Stomach (tissue), 8 donors: ENCODE measurements at regions not wholly inside any gene's neighbourhood (a gene's known extent, or its start where the extent isn't known, plus 50 kb on each side); places are given as distances from the start of the nearest gene placed in this dataset.

ENCODE experiments used
- DNase-seq, 2 donors: peaks; one replicate each; pipeline versions ENCODE4 v3.0.0 to v3.0.0-alpha.2; 2013 to 2019
- H3K27ac ChIP-seq, 5 donors: fragments of 200-600 bp in 4 of 5; sonication (generic) in 4 of 5; one replicate each; pipeline ENCODE4 v1.5.1; 2013 to 2019; ENCODE audit warnings: mild to moderate bottlenecking in 1 of 5, moderate library complexity in 1 of 5
- H3K27me3 ChIP-seq, 3 donors: fragments of 200-600 bp; sonication (generic); one replicate each; pipeline ENCODE4 v1.5.1; 2017 to 2019; ENCODE audit warnings: mixed run types in 1 of 3
- H3K36me3 ChIP-seq, 4 donors: fragments of 200-600 bp; sonication (generic); 1 replicate in 3 of 4; 2 replicates in 1 of 4; pipeline ENCODE4 v1.5.1; 2016 to 2019
- H3K4me1 ChIP-seq, 4 donors: fragments of 200-600 bp; sonication (generic); one replicate each; pipeline ENCODE4 v1.5.1; 2016 to 2019
- H3K4me3 ChIP-seq, 4 donors: fragments of 200-600 bp; sonication (generic) in 3 of 4; one replicate each; pipeline ENCODE4 v1.5.1; 2016 to 2019; ENCODE audit warnings: mild to moderate bottlenecking in 1 of 4
- H3K9me3 ChIP-seq, 4 donors: fragments of 200-600 bp; sonication (generic); one replicate each; pipeline ENCODE4 v1.5.1; 2016 to 2019
- EP300 ChIP-seq: sonication (generic); formaldehyde crosslinking; IDR thresholded peaks from one replicate; pipeline ENCODE4 v1.6.1; 2017; ENCODE audit warnings: antibody characterized with exemption
- POLR2A ChIP-seq, 4 donors: fragments of 450-650 bp; IDR thresholded peaks; one replicate each; pipeline ENCODE4 v1.6.1; 2016; ENCODE audit warnings: antibody characterized with exemption in 4 of 4, control low read depth in 2 of 4, mild to moderate bottlenecking in 1 of 4, moderate library complexity in 1 of 4
- POLR2AphosphoS5 ChIP-seq, 3 donors: sonication (generic); formaldehyde crosslinking; IDR thresholded peaks; one replicate each; pipeline ENCODE4 v1.6.1; 2016; ENCODE audit warnings: antibody characterized with exemption in 3 of 3
- WGBS, 5 donors: extraction: QIAGEN DNeasy Blood & Tissue Kit in 3 of 5; methylation state at CpG; one replicate each; pipeline versions ENCODE4 v1.1.5 to v1.1.7; 2013 to 2018; 5-methylcytosine and 5-hydroxymethylcytosine counted together
- intact Hi-C: fragments of 100-400 bp; cut with DNase I; formaldehyde crosslinking; loops from one replicate; pipeline ENCODE4 v1.15.1; 2023; ENCODE audit warnings: low total_unique reads
- TF ChIP-seq, protein P1 (sequence below), 7 experiments: fragments of 450-650 bp in 4 of 7; fragments of 200-600 bp in 3 of 7; sonication (generic) in 3 of 7; IDR thresholded peaks; one replicate each; pipeline ENCODE4 v1.5.1; 2016 to 2019; ENCODE audit warnings: antibody characterized with exemption in 7 of 7, control low read depth in 2 of 7, mild to moderate bottlenecking in 1 of 7
- donor health status: healthy with polysubstance abuse.
- donor health status: Bipolar disorder and iron deficiency.
- donor health status: healthy.

- Histone ChIP-seq H3K36me3 (no peaks in the 10 kb centered on the region), H3K4me1 (peaks cover 0 to 8% (median 0%) of the 10 kb centered on the region in 4 donors), H3K9me3 (no peaks in the 10 kb centered on the region), H3K4me3 (no peak overlapping the region), H3K27ac (no peak overlapping the region), H3K27me3 (no peaks in the 10 kb centered on the region)
- whole genome bisulfite sequencing, 5 donors = 81 to 93% (median 89%) methylated on average over 2 of the region's 2 CpGs
- DNase-seq = no peak
- TF ChIP-seq POLR2A (IDR thresholded peaks at IDR 0.05) = no peak
- no peak for TF ChIP-seq EP300
- TF ChIP-seq, protein P1, sequence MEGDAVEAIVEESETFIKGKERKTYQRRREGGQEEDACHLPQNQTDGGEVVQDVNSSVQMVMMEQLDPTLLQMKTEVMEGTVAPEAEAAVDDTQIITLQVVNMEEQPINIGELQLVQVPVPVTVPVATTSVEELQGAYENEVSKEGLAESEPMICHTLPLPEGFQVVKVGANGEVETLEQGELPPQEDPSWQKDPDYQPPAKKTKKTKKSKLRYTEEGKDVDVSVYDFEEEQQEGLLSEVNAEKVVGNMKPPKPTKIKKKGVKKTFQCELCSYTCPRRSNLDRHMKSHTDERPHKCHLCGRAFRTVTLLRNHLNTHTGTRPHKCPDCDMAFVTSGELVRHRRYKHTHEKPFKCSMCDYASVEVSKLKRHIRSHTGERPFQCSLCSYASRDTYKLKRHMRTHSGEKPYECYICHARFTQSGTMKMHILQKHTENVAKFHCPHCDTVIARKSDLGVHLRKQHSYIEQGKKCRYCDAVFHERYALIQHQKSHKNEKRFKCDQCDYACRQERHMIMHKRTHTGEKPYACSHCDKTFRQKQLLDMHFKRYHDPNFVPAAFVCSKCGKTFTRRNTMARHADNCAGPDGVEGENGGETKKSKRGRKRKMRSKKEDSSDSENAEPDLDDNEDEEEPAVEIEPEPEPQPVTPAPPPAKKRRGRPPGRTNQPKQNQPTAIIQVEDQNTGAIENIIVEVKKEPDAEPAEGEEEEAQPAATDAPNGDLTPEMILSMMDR (IDR thresholded peaks at IDR 0.05) = no peak
- no peak for TF ChIP-seq POLR2AphosphoS5 (IDR thresholded peaks at IDR 0.05)
- intact Hi-C loops = no loop called here
These were observed 340.7 kb downstream of the ENC1 start for GRCh38 chr5:74299833-74300232.

GRCh38 chr5:74296685-74297408 is 343.7 kb downstream of the ENC1 start:
- no peaks in the 10 kb centered on the region for H3K36me3 ChIP-seq
- peaks cover 0 to 18% (median 0%) of the 10 kb centered on the region in 4 donors for H3K4me1 ChIP-seq
- no peaks in the 10 kb centered on the region for H3K9me3 ChIP-seq
- WGBS, 5 donors = 38 to 61% (median 55%) methylated on average over 9 of the region's 9 CpGs
- peak in 1 of 2 donors; percentile 81 for DNase-seq
- TF ChIP-seq POLR2A (IDR thresholded peaks at IDR 0.05) = no peak
- TF ChIP-seq, protein P1 (IDR thresholded peaks at IDR 0.05) = no peak
- intact Hi-C loops = no loop called here
- no peak overlapping the region for H3K27ac ChIP-seq
- no peaks in the 10 kb centered on the region for H3K27me3 ChIP-seq
- no peak overlapping the region for H3K4me3 ChIP-seq

- no peak for TF ChIP-seq POLR2AphosphoS5 (IDR thresholded peaks at IDR 0.05)
- TF ChIP-seq EP300 = no peak
- TF ChIP-seq, protein P1 (IDR thresholded peaks at IDR 0.05) = no peak
- TF ChIP-seq POLR2A (IDR thresholded peaks at IDR 0.05) = no peak
- no peak overlapping the region for H3K27ac ChIP-seq
These were observed 344.9 kb downstream of the ENC1 start for GRCh38 chr5:74295676-74296075.

DNA sequence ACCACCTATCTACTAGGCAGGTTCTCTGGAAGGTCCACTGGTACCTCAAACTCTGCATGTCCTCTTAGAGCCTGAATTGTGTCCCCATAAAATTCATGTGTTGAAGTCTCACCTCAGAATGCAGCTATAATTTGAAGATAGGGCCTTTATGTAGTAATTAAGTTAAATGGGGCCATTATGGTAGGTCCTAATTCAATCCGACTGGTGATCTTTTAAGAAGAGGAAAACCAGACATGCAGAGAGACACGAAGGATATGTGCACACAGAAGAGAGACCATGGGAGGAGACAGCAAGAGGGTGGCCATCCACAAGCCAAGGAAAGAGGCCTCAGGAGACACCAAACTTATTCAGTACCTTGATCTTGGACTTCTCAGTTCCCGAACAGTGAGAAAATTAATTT is 345.4 kb downstream of the ENC1 start:
- WGBS, 5 donors = 92 to 97% (median 95%) methylated on average over 3 of the region's 3 CpGs

More at GRCh38 chr5:74295676-74296075, 344.9 kb downstream of the ENC1 start:
- no peak overlapping the region for H3K4me3 ChIP-seq
- 83 to 90% (median 88%) methylated on average over 2 of the region's 2 CpGs for WGBS, 5 donors
- H3K4me1 ChIP-seq = peaks cover 0 to 18% (median 0%) of the 10 kb centered on the region in 4 donors
- no peaks in the 10 kb centered on the region for H3K27me3 ChIP-seq
- no peaks in the 10 kb centered on the region for H3K9me3 ChIP-seq
- DNase-seq = no peak
- H3K36me3 ChIP-seq = no peaks in the 10 kb centered on the region
- intact Hi-C loops = no loop called here

More for the DNA sequence above, 345.4 kb downstream of the ENC1 start:
- Histone ChIP-seq H3K36me3 (no peaks in the 10 kb centered on the region), H3K4me3 (no peak overlapping the region), H3K27me3 (no peaks in the 10 kb centered on the region), H3K27ac (no peak overlapping the region), H3K4me1 (peaks cover 0 to 18% (median 0%) of the 10 kb centered on the region in 4 donors), H3K9me3 (no peaks in the 10 kb centered on the region)
- TF ChIP-seq EP300 (no peak), POLR2AphosphoS5 (IDR thresholded peaks at IDR 0.05) (no peak), POLR2A (IDR thresholded peaks at IDR 0.05) (no peak)
- TF ChIP-seq, protein P1 (IDR thresholded peaks at IDR 0.05) = no peak
- no peak for DNase-seq
- intact Hi-C loops = no loop called here
